Type B pancreatic cell (in vitro differentiated cells): ENCODE measurements at regions not wholly inside any gene's neighbourhood (a gene's known extent, or its start where the extent isn't known, plus 50 kb on each side); places are given as distances from the start of the nearest gene placed in this dataset.
A peak's percentile ranks its signal among the peaks of the same experiment; 100 is the strongest.

Experiments used
- DNase-seq: peaks from one replicate; pipeline ENCODE4 v3.0.0; 2021; ENCODE audit warnings: mixed read lengths; ENCODE audit not compliant: unreplicated experiment; ENCODE audit errors: extremely low spot score
- H3K27ac Mint-ChIP-seq: 2 replicates; pipeline ENCODE4 v1.8.0; 2021; ENCODE audit warnings: mild to moderate bottlenecking, mixed read lengths
- H3K27me3 Mint-ChIP-seq: 2 replicates; pipeline ENCODE4 v1.8.0; 2021; ENCODE audit warnings: mixed read lengths
- H3K36me3 Mint-ChIP-seq: 2 replicates; pipeline ENCODE4 v1.8.0; 2021; ENCODE audit warnings: mixed read lengths
- H3K4me1 Mint-ChIP-seq: one replicate; pipeline ENCODE4 v1.8.0; 2021; ENCODE audit warnings: mixed read lengths; ENCODE audit not compliant: unreplicated experiment
- H3K4me3 Mint-ChIP-seq: 2 replicates; pipeline ENCODE4 v1.8.0; 2021; ENCODE audit warnings: mild to moderate bottlenecking, mixed read lengths
- H3K9me3 Mint-ChIP-seq: 2 replicates; pipeline ENCODE4 v1.8.0; 2021; ENCODE audit warnings: mixed read lengths
- CTCF ChIP-seq: fragments of 200-600 bp; sonication (generic); conservative IDR thresholded peaks from 2 replicates; pipeline ENCODE4 v1.5.0; 2021; ENCODE audit warnings: antibody characterized with exemption, mild to moderate bottlenecking

GRCh38 chr11:27806122-27806521, 105.9 kb upstream of the BDNF start:
- H3K27ac Mint-ChIP-seq = no peak overlapping the region
- H3K4me3 Mint-ChIP-seq = no peak overlapping the region

GRCh38 chr11:27795955-27796861, 96.0 kb upstream of the BDNF start:
- H3K4me1 Mint-ChIP-seq = peaks cover 10% of the 10 kb centered on the region
- DNase-seq = no peak
- peaks cover 41% of the 10 kb centered on the region for H3K27me3 Mint-ChIP-seq
- H3K9me3 Mint-ChIP-seq = peaks cover 13% of the 10 kb centered on the region
- no peak for TF ChIP-seq CTCF
- H3K27ac Mint-ChIP-seq = peak overlapping the region; percentile 38
- H3K36me3 Mint-ChIP-seq = no peaks in the 10 kb centered on the region
- H3K4me3 Mint-ChIP-seq = peak overlapping the region; percentile 2

More at GRCh38 chr11:27806122-27806521, 105.9 kb upstream of the BDNF start:
- Mint-ChIP-seq H3K9me3 (peaks cover under 1% of the 10 kb centered on the region), H3K36me3 (no peaks in the 10 kb centered on the region), H3K27me3 (peaks cover 7% of the 10 kb centered on the region), H3K4me1 (no peaks in the 10 kb centered on the region)
- TF ChIP-seq CTCF = no peak
- DNase-seq = no peak

- Mint-ChIP-seq H3K4me3 (no peak overlapping the region), H3K9me3 (peaks cover 5% of the 10 kb centered on the region), H3K27me3 (no peaks in the 10 kb centered on the region), H3K27ac (no peak overlapping the region), H3K36me3 (no peaks in the 10 kb centered on the region), H3K4me1 (no peaks in the 10 kb centered on the region)
- no peak for TF ChIP-seq CTCF
- no peak for DNase-seq
These were observed 86.6 kb upstream of the BDNF start for GRCh38 chr11:27786864-27787263.

- no peaks in the 10 kb centered on the region for H3K4me1 Mint-ChIP-seq
- TF ChIP-seq CTCF = no peak
- H3K27me3 Mint-ChIP-seq = no peaks in the 10 kb centered on the region
These were observed 86.1 kb upstream of the BDNF start for GRCh38 chr11:27786331-27786730.

GRCh38 chr11:27783701-27784355, 83.6 kb upstream of the BDNF start:
- TF ChIP-seq CTCF = no peak
- Mint-ChIP-seq H3K4me3 (no peak overlapping the region), H3K36me3 (no peaks in the 10 kb centered on the region), H3K27me3 (no peaks in the 10 kb centered on the region), H3K4me1 (no peaks in the 10 kb centered on the region), H3K9me3 (no peaks in the 10 kb centered on the region), H3K27ac (no peak overlapping the region)
- DNase-seq = no peak

More at GRCh38 chr11:27786331-27786730, 86.1 kb upstream of the BDNF start:
- Mint-ChIP-seq H3K4me3 (no peak overlapping the region), H3K36me3 (no peaks in the 10 kb centered on the region), H3K27ac (no peak overlapping the region), H3K9me3 (peaks cover under 1% of the 10 kb centered on the region)
- no peak for DNase-seq
